ENCODE measurements at regions not wholly inside any gene's neighbourhood (a gene's known extent, or its start where the extent isn't known, plus 50 kb on each side); places are given as distances from the start of the nearest gene placed in this dataset.

GRCh38 chr1:47571952-47572351 is 134.1 kb downstream of the FOXD2 start:
- FAIRE-seq, result no peak

GRCh38 chr1:47572731-47573430 is 135.0 kb downstream of the FOXD2 start:
- Histone ChIP-seq H3K4me3 (ENCODE audit: control insufficient read depth in 2 of 3, extremely low read depth in 1 of 3, insufficient read depth in 2 of 3, low read depth in 1 of 3, low read length in 3 of 3) (no peak overlapping the region), H3K79me2 (ENCODE audit: control insufficient read depth, insufficient read depth, low read length) (no peaks in the 10 kb centered on the region), H3K4me2 (ENCODE audit: control insufficient read depth, extremely low read depth, insufficient read depth, low read depth, low read length) (no peak overlapping the region), H3K27ac (ENCODE audit: control insufficient read depth, insufficient read depth, low read length) (no peak overlapping the region), H3K4me1 (ENCODE audit: control insufficient read depth, extremely low read depth, insufficient read depth, low read length) (peaks cover 15% of the 10 kb centered on the region), H3K9me3 (ENCODE audit: control insufficient read depth, low read depth, low read length) (no peaks in the 10 kb centered on the region), H2AFZ (ENCODE audit: control insufficient read depth, low read length) (no peak overlapping the region), H3K9ac (ENCODE audit: control insufficient read depth, extremely low read depth, insufficient read depth, low read length) (no peak overlapping the region), H3K27me3 (ENCODE audit: control insufficient read depth, extremely low read depth, insufficient read depth, low read length) (no peaks in the 10 kb centered on the region), H3K9me1 (ENCODE audit: control insufficient read depth, extremely low read depth, insufficient read depth, low read length) (no peaks in the 10 kb centered on the region), H3K36me3 (ENCODE audit: control insufficient read depth in 2 of 2, extremely low read depth in 1 of 2, insufficient read depth in 2 of 2, low read length in 2 of 2) (no peaks in the 10 kb centered on the region), H4K20me1 (ENCODE audit: control insufficient read depth, extremely low read depth, insufficient read depth, low read length) (no peaks in the 10 kb centered on the region)
- TF ChIP-seq EZH2 (IDR thresholded peaks at IDR 0.05; ENCODE audit: low read length) (no peak), CTCF (optimal IDR thresholded peaks at IDR 0.05 in 1 of 3, IDR thresholded peaks at IDR 0.05 in 1 of 3, conservative IDR thresholded peaks at IDR 0.05 in 1 of 3; ENCODE audit: extremely low read depth in 1 of 3, insufficient read depth in 2 of 3, low read length in 3 of 3) (no peak)
- dilution Hi-C loops (cut with MboI; ENCODE audit: extremely low pct_ligation_motif_present, low sequenced_read_pairs), result no loop called here
- no peak for FAIRE-seq
- no peak for DNase-seq (ENCODE audit: low read depth, low spot score)

More at GRCh38 chr1:47571952-47572351, 134.1 kb downstream of the FOXD2 start:
- H3K4me3 ChIP-seq (ENCODE audit: control insufficient read depth in 2 of 3, extremely low read depth in 1 of 3, insufficient read depth in 2 of 3, low read depth in 1 of 3, low read length in 3 of 3), result no peak overlapping the region
- dilution Hi-C loops (cut with MboI; ENCODE audit: extremely low pct_ligation_motif_present, low sequenced_read_pairs), result no loop called here
- H3K27ac ChIP-seq (ENCODE audit: control insufficient read depth, insufficient read depth, low read length), result no peak overlapping the region
- H3K36me3 ChIP-seq (ENCODE audit: control insufficient read depth in 2 of 2, extremely low read depth in 1 of 2, insufficient read depth in 2 of 2, low read length in 2 of 2), result no peaks in the 10 kb centered on the region
- DNase-seq (ENCODE audit: low read depth, low spot score), result no peak
- H3K27me3 ChIP-seq (ENCODE audit: control insufficient read depth, extremely low read depth, insufficient read depth, low read length), result no peaks in the 10 kb centered on the region
- H3K9me1 ChIP-seq (ENCODE audit: control insufficient read depth, extremely low read depth, insufficient read depth, low read length), result no peaks in the 10 kb centered on the region
- no peaks in the 10 kb centered on the region for H3K79me2 ChIP-seq (ENCODE audit: control insufficient read depth, insufficient read depth, low read length)
- no peak overlapping the region for H3K4me2 ChIP-seq (ENCODE audit: control insufficient read depth, extremely low read depth, insufficient read depth, low read depth, low read length)
- no peaks in the 10 kb centered on the region for H4K20me1 ChIP-seq (ENCODE audit: control insufficient read depth, extremely low read depth, insufficient read depth, low read length)
- TF ChIP-seq EZH2 (IDR thresholded peaks at IDR 0.05; ENCODE audit: low read length) (no peak), CTCF (optimal IDR thresholded peaks at IDR 0.05 in 1 of 3, IDR thresholded peaks at IDR 0.05 in 1 of 3, conservative IDR thresholded peaks at IDR 0.05 in 1 of 3; ENCODE audit: extremely low read depth in 1 of 3, insufficient read depth in 2 of 3, low read length in 3 of 3) (no peak)
- H3K9me3 ChIP-seq (ENCODE audit: control insufficient read depth, low read depth, low read length), result no peaks in the 10 kb centered on the region
- no peak overlapping the region for H3K9ac ChIP-seq (ENCODE audit: control insufficient read depth, extremely low read depth, insufficient read depth, low read length)
- no peak overlapping the region for H2AFZ ChIP-seq (ENCODE audit: control insufficient read depth, low read length)
- peaks cover 15% of the 10 kb centered on the region for H3K4me1 ChIP-seq (ENCODE audit: control insufficient read depth, extremely low read depth, insufficient read depth, low read length)
